ENCODE measurements at regions not wholly inside any gene's neighbourhood (a gene's known extent, or its start where the extent isn't known, plus 50 kb on each side); places are given as distances from the start of the nearest gene placed in this dataset.

DNA sequence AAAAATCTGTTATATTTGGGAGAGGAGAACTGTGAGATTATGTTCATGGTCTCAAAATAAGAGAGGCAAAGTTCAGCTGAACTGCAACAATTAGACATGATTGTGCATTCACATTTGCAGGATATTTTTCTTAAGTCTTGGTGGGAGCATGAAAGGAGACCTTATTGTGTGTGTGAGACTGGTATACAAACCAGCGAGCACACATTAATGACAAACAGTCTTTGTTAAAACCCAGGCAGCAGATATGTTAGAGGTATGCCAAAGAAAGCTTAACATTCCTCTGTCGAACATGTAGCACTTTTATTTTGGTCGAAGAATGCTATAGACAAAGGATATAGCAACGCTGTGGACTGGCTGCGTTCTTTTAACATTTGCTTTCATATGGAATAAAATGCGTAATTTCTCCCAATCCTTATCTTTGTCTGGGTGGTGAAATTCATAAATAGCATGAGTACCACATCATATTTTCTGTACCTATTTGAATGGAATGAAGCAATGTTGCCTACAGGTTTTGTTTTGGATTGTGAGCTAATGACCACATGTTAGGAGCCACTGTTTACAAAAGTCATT is 88.4 kb downstream of the ICOS start:
- Histone ChIP-seq H3K4me1 (peaks cover 2 to 20% (median 16%) of the 10 kb centered on the region in 4 donors), H3K9me3 (no peaks in the 10 kb centered on the region), H3K4me3 (no peak overlapping the region), H3K27me3 (no peaks in the 10 kb centered on the region), H3K27ac (replicated peaks in 1 of 4) (no peak overlapping the region), H3K36me3 (no peaks in the 10 kb centered on the region)
- no peak for TF ChIP-seq CTCF (IDR thresholded peaks at IDR 0.05)
- no peak for TF ChIP-seq EP300 (IDR thresholded peaks at IDR 0.05)
- TF ChIP-seq POLR2AphosphoS5 (IDR thresholded peaks at IDR 0.05), result no peak
- no peak for TF ChIP-seq POLR2A (IDR thresholded peaks at IDR 0.05; ENCODE audit: low read depth)
- no peak for DNase-seq (ENCODE audit: extremely low spot score)
- 65% methylated on average over 6 of the region's 6 CpGs for WGBS
- intact Hi-C loops (cut with DNase I), result loop anchor here (10.0 kb wide), 1 partner anchor 150 kb away; no protein-coding TSS in a partner anchor

- H3K27ac ChIP-seq (replicated peaks in 1 of 4), result no peak overlapping the region
- H3K27me3 ChIP-seq, result no peaks in the 10 kb centered on the region
- no peaks in the 10 kb centered on the region for H3K36me3 ChIP-seq
- TF ChIP-seq POLR2AphosphoS5 (IDR thresholded peaks at IDR 0.05) (no peak), CTCF (IDR thresholded peaks at IDR 0.05) (no peak), POLR2A (IDR thresholded peaks at IDR 0.05; ENCODE audit: low read depth) (no peak), EP300 (IDR thresholded peaks at IDR 0.05) (no peak)
- H3K9me3 ChIP-seq, result no peaks in the 10 kb centered on the region
- intact Hi-C loops (cut with DNase I), result loop anchor here (10.0 kb wide), 1 partner anchor 149 kb away; no protein-coding TSS in a partner anchor
- 89% methylated on average over 3 of the region's 3 CpGs for WGBS
- peaks cover 2 to 32% (median 28%) of the 10 kb centered on the region in 4 donors for H3K4me1 ChIP-seq
- H3K4me3 ChIP-seq, result no peak overlapping the region
- DNase-seq (ENCODE audit: extremely low spot score), result no peak
Measured at GRCh38 chr2:204026294-204026693, 89.7 kb downstream of the ICOS start.

DNA sequence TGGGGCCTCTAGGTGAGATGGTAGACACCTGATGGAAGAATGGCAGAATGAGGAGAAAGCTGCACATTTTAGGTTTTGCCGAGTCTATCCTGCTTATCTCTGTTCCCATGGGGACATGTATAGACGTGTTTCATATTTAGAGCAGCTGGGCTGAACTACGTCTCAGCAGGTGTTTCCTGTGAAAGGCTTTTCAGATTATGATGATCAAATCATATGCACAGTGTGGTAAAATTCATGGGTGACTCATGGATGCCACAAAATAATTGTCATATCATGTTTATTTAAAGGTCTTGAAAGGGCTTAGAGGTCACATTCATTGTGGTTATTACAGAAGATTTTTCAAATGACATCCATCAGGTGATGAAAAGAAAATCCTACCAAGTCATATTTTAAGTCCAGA is 90.5 kb downstream of the ICOS start:
- TF ChIP-seq EP300 (IDR thresholded peaks at IDR 0.05) (no peak), CTCF (IDR thresholded peaks at IDR 0.05) (no peak)
- WGBS, result 62% methylated on average over 3 of the region's 3 CpGs
- no peak overlapping the region for H3K27ac ChIP-seq (replicated peaks in 1 of 4)
- no peaks in the 10 kb centered on the region for H3K27me3 ChIP-seq
- DNase-seq (ENCODE audit: extremely low spot score), result no peak
- peaks cover 2 to 39% (median 36%) of the 10 kb centered on the region in 4 donors for H3K4me1 ChIP-seq
- no peak overlapping the region for H3K4me3 ChIP-seq
- intact Hi-C loops (cut with DNase I), result loop anchor here (10.0 kb wide), 1 partner anchor 148 kb away; no protein-coding TSS in a partner anchor
- H3K36me3 ChIP-seq, result no peaks in the 10 kb centered on the region
- no peaks in the 10 kb centered on the region for H3K9me3 ChIP-seq

DNA sequence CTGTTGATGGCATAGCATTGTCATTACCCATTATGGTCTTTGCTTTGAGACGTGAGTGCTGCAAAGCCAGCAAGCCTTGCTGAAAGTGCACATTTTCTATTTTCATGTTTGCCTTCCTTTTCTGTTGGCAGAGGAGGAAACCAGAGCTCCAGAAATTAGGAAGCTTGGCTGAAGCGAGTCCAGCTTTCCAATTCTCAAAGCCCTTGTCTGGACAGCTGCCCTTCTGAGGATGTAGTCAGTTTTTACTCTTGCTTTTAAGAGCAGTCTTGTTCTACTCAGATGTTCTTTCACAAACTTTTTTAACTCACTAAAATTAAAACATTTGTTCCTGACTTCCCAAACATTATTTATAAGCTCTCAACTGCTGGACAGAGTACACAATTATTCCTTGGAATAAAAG is 93.8 kb downstream of the ICOS start:
- no peak overlapping the region for H3K4me3 ChIP-seq
- no peaks in the 10 kb centered on the region for H3K27me3 ChIP-seq
- no peaks in the 10 kb centered on the region for H3K36me3 ChIP-seq
- no peak for DNase-seq (ENCODE audit: extremely low spot score)
- H3K9me3 ChIP-seq, result no peaks in the 10 kb centered on the region
- H3K4me1 ChIP-seq, result peaks cover 0 to 26% (median 22%) of the 10 kb centered on the region in 4 donors
- H3K27ac ChIP-seq (replicated peaks in 1 of 4), result no peak overlapping the region
- intact Hi-C loops (cut with DNase I), result no loop called here
- 34% methylated on average over 2 of the region's 2 CpGs for WGBS
- TF ChIP-seq CTCF (IDR thresholded peaks at IDR 0.05), result no peak
- no peak for TF ChIP-seq POLR2A (IDR thresholded peaks at IDR 0.05; ENCODE audit: low read depth)
- no peak for TF ChIP-seq EP300 (IDR thresholded peaks at IDR 0.05)
- no peak for TF ChIP-seq POLR2AphosphoS5 (IDR thresholded peaks at IDR 0.05)

DNA sequence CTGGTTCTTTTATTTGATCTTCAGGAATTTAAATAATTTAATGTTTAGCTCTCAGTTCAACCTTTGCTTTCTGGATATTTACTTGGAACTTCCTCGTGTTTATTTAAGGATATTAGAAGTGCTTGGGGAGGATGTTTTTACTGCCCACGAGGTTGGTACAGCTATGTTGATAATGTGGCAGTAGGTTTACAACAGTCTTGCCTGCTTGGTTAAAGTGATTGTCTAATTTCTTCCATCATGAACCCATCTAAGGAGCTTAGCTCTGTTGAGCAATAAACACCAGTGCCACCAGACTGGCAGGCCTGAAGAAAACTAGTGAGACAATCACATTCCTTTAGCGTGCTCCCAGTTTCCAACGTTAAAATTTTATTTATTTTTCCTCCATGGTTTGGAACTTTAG is 94.5 kb downstream of the ICOS start:
- TF ChIP-seq POLR2AphosphoS5 (IDR thresholded peaks at IDR 0.05) (no peak), POLR2A (IDR thresholded peaks at IDR 0.05; ENCODE audit: low read depth) (no peak), CTCF (IDR thresholded peaks at IDR 0.05) (no peak), EP300 (IDR thresholded peaks at IDR 0.05) (no peak)
- Histone ChIP-seq H3K36me3 (no peaks in the 10 kb centered on the region), H3K27me3 (no peaks in the 10 kb centered on the region), H3K4me1 (peaks cover 0 to 26% (median 22%) of the 10 kb centered on the region in 4 donors), H3K4me3 (no peak overlapping the region), H3K9me3 (no peaks in the 10 kb centered on the region), H3K27ac (replicated peaks in 1 of 4) (no peak overlapping the region)
- WGBS, result 22% methylated on average over 4 of the region's 4 CpGs
- no peak for DNase-seq (ENCODE audit: extremely low spot score)
- intact Hi-C loops (cut with DNase I), result no loop called here

All from esophagus muscularis mucosa (tissue), 4 donors.